ENCODE measurements at regions not wholly inside any gene's neighbourhood (a gene's known extent, or its start where the extent isn't known, plus 50 kb on each side); places are given as distances from the start of the nearest gene placed in this dataset.
"Not testable (repeated sequence)": the region's sequence is repeated elsewhere in the genome, so short reads cannot be mapped to it uniquely, and the experiment has no call there.

GRCh38 chr6:137933696-137934095, 66.6 kb downstream of the TNFAIP3 start:
- no peak for DNase-seq (ENCODE audit: extremely low read depth in 1 of 2, low read depth in 1 of 2)

- no peak for DNase-seq (ENCODE audit: extremely low read depth in 1 of 2, low read depth in 1 of 2)
Observed at GRCh38 chr6:137936798-137937197, 69.7 kb downstream of the TNFAIP3 start.

GRCh38 chr6:137937834-137938233, 70.8 kb downstream of the TNFAIP3 start:
- no peak for DNase-seq (ENCODE audit: extremely low read depth in 1 of 2, low read depth in 1 of 2)

- DNase-seq (ENCODE audit: extremely low read depth in 1 of 2, low read depth in 1 of 2): no peak
Observed at GRCh38 chr6:137938770-137939379, 71.8 kb downstream of the TNFAIP3 start.

- DNase-seq (ENCODE audit: extremely low read depth in 1 of 2, low read depth in 1 of 2): no peak
Observed at GRCh38 chr6:137941995-137942394, 74.9 kb downstream of the TNFAIP3 start.

- DNase-seq (ENCODE audit: extremely low read depth in 1 of 2, low read depth in 1 of 2): no peak
Observed at GRCh38 chr6:137942736-137943135, 75.7 kb downstream of the TNFAIP3 start.

GRCh38 chr6:137944381-137944780, 77.3 kb downstream of the TNFAIP3 start:
- DNase-seq (ENCODE audit: extremely low read depth in 1 of 2, low read depth in 1 of 2): not testable (repeated sequence)

GRCh38 chr6:137944793-137945498, 77.9 kb downstream of the TNFAIP3 start:
- DNase-seq (ENCODE audit: extremely low read depth in 1 of 2, low read depth in 1 of 2): no peak

GRCh38 chr6:137949686-137950390, 82.8 kb downstream of the TNFAIP3 start:
- no peak for DNase-seq (ENCODE audit: extremely low read depth in 1 of 2, low read depth in 1 of 2)

GRCh38 chr6:137950581-137950980, 83.5 kb downstream of the TNFAIP3 start:
- DNase-seq (ENCODE audit: extremely low read depth in 1 of 2, low read depth in 1 of 2): no peak

- DNase-seq (ENCODE audit: extremely low read depth in 1 of 2, low read depth in 1 of 2): no peak
Observed at GRCh38 chr6:137951064-137951597, 84.1 kb downstream of the TNFAIP3 start.

GRCh38 chr6:137952247-137952646, 85.2 kb downstream of the TNFAIP3 start:
- no peak for DNase-seq (ENCODE audit: extremely low read depth in 1 of 2, low read depth in 1 of 2)

GRCh38 chr6:137953761-137954160, 86.7 kb downstream of the TNFAIP3 start:
- DNase-seq (ENCODE audit: extremely low read depth in 1 of 2, low read depth in 1 of 2): no peak

- no peak for DNase-seq (ENCODE audit: extremely low read depth in 1 of 2, low read depth in 1 of 2)
Observed at GRCh38 chr6:137954253-137954652, 87.2 kb downstream of the TNFAIP3 start.

- DNase-seq (ENCODE audit: extremely low read depth in 1 of 2, low read depth in 1 of 2): no peak
Observed at GRCh38 chr6:137956098-137956488, 89.0 kb downstream of the TNFAIP3 start.

- no peak for DNase-seq (ENCODE audit: extremely low read depth in 1 of 2, low read depth in 1 of 2)
Observed at GRCh38 chr6:137957471-137957870, 90.4 kb downstream of the TNFAIP3 start.

- DNase-seq (ENCODE audit: extremely low read depth in 1 of 2, low read depth in 1 of 2): no peak
Observed at GRCh38 chr6:137958811-137959565, 91.9 kb downstream of the TNFAIP3 start.

GRCh38 chr6:137962725-137963124, 95.7 kb downstream of the TNFAIP3 start:
- no peak for DNase-seq (ENCODE audit: extremely low read depth in 1 of 2, low read depth in 1 of 2)

GRCh38 chr6:137964876-137965275, 97.8 kb downstream of the TNFAIP3 start:
- no peak for DNase-seq (ENCODE audit: extremely low read depth in 1 of 2, low read depth in 1 of 2)

- DNase-seq (ENCODE audit: extremely low read depth in 1 of 2, low read depth in 1 of 2): no peak
Observed at GRCh38 chr6:137967689-137968454, 100.8 kb downstream of the TNFAIP3 start.

Data from stimulated activated CD8-positive, alpha-beta memory T cell treated with anti-CD3 and anti-CD28 coated beads, Interleukin-7, amount 100 ng/mL, for 48 hours (primary cell).